ENCODE measurements at regions not wholly inside any gene's neighbourhood (a gene's known extent, or its start where the extent isn't known, plus 50 kb on each side); places are given as distances from the start of the nearest gene placed in this dataset.

- no peak for DNase-seq
Measured at GRCh38 chrX:124529786-124530185, 183.4 kb downstream of the SH2D1A start.

- DNase-seq, result no peak
Measured at GRCh38 chrX:124530803-124531202, 184.4 kb downstream of the SH2D1A start.

- DNase-seq, result no peak
Measured at GRCh38 chrX:124534536-124534935, 188.2 kb downstream of the SH2D1A start.

GRCh38 chrX:124540474-124540873 is 194.1 kb downstream of the SH2D1A start:
- no peak for DNase-seq

- DNase-seq, result no peak
Measured at GRCh38 chrX:124548571-124548970, 202.2 kb downstream of the SH2D1A start.

- no peak for DNase-seq
Measured at GRCh38 chrX:124555036-124555595, 208.8 kb downstream of the SH2D1A start.

GRCh38 chrX:124557976-124558375 is 211.6 kb downstream of the SH2D1A start:
- DNase-seq, result no peak

- DNase-seq, result no peak
Measured at GRCh38 chrX:124573468-124573867, 227.1 kb downstream of the SH2D1A start.

GRCh38 chrX:124592744-124593143 is 246.4 kb downstream of the SH2D1A start:
- no peak for DNase-seq

- no peak for DNase-seq
Measured at GRCh38 chrX:124594017-124594651, 247.8 kb downstream of the SH2D1A start.

GRCh38 chrX:124605511-124605910 is 259.1 kb downstream of the SH2D1A start:
- DNase-seq, result no peak

- DNase-seq, result no peak
Measured at GRCh38 chrX:124606724-124607123, 260.4 kb downstream of the SH2D1A start.

- no peak for DNase-seq
Measured at GRCh38 chrX:124619710-124620109, 273.3 kb downstream of the SH2D1A start.

GRCh38 chrX:124634363-124634762 is 288.0 kb downstream of the SH2D1A start:
- DNase-seq, result no peak

- DNase-seq, result no peak
Measured at GRCh38 chrX:124641737-124642491, 295.6 kb downstream of the SH2D1A start.

GRCh38 chrX:124646403-124646802 is 300.0 kb downstream of the SH2D1A start:
- DNase-seq, result no peak

GRCh38 chrX:124651031-124651430 is 304.7 kb downstream of the SH2D1A start:
- DNase-seq, result no peak

GRCh38 chrX:124665621-124666400 is 319.4 kb downstream of the SH2D1A start:
- no peak for DNase-seq

- DNase-seq, result no peak
Measured at GRCh38 chrX:124679199-124679598, 332.8 kb downstream of the SH2D1A start.

- DNase-seq, result no peak
Measured at GRCh38 chrX:124680287-124680686, 333.9 kb downstream of the SH2D1A start.

- no peak for DNase-seq
Measured at GRCh38 chrX:124690495-124690894, 344.1 kb downstream of the SH2D1A start.

GRCh38 chrX:124699876-124700275 is 353.5 kb downstream of the SH2D1A start:
- DNase-seq, result no peak

GRCh38 chrX:124717537-124717936 is 371.2 kb downstream of the SH2D1A start:
- no peak for DNase-seq

GRCh38 chrX:124719060-124719459 is 372.7 kb downstream of the SH2D1A start:
- no peak for DNase-seq
